WTC11 (cell line): ENCODE measurements at regions not wholly inside any gene's neighbourhood (a gene's known extent, or its start where the extent isn't known, plus 50 kb on each side); places are given as distances from the start of the nearest gene placed in this dataset.

Experiments
- CREB1 ChIP-seq: sonication (generic); formaldehyde crosslinking; IDR thresholded peaks from 2 replicates; pipeline ENCODE4 v1.8.0; 2023; ENCODE audit warnings: mild to moderate bottlenecking, missing genetic modification reagents
- FOXP4 ChIP-seq: sonication (generic); formaldehyde crosslinking; IDR thresholded peaks from 2 replicates; pipeline ENCODE4 v1.8.0; 2022; ENCODE audit warnings: mild to moderate bottlenecking, missing genetic modification reagents
- JUN ChIP-seq: sonication (generic); formaldehyde crosslinking; IDR thresholded peaks from 2 replicates; pipeline ENCODE4 v1.8.0; 2023; ENCODE audit warnings: mild to moderate bottlenecking, missing genetic modification reagents
- NR1H2 ChIP-seq: sonication (generic); formaldehyde crosslinking; IDR thresholded peaks from 2 replicates; pipeline ENCODE4 v1.9.0; 2021; ENCODE audit warnings: mild to moderate bottlenecking, moderate library complexity, missing genetic modification reagents
- PRRX2 ChIP-seq: fragments of 250-450 bp; sonication (Bioruptor Pico); IDR thresholded peaks from 2 replicates; pipeline ENCODE4 v1.8.0; 2021; ENCODE audit warnings: mild to moderate bottlenecking
- TEAD4 ChIP-seq: sonication (generic); formaldehyde crosslinking; IDR thresholded peaks from 2 replicates; pipeline ENCODE4 v1.8.0; 2022; ENCODE audit warnings: mild to moderate bottlenecking, missing genetic modification reagents
- ZNF121 ChIP-seq: sonication (generic); formaldehyde crosslinking; IDR thresholded peaks from 2 replicates; pipeline ENCODE4 v1.8.0; 2023; ENCODE audit warnings: missing genetic modification reagents
- TF ChIP-seq, protein P1 (sequence below): fragments of 200-600 bp; IDR thresholded peaks from 2 replicates; pipeline ENCODE4 v1.8.0; 2022; ENCODE audit warnings: antibody characterized with exemption
- TF ChIP-seq, protein P2 (sequence below): sonication (generic); formaldehyde crosslinking; IDR thresholded peaks from 2 replicates; pipeline ENCODE4 v1.8.1; 2022; ENCODE audit warnings: missing genetic modification reagents, borderline replicate concordance

DNA sequence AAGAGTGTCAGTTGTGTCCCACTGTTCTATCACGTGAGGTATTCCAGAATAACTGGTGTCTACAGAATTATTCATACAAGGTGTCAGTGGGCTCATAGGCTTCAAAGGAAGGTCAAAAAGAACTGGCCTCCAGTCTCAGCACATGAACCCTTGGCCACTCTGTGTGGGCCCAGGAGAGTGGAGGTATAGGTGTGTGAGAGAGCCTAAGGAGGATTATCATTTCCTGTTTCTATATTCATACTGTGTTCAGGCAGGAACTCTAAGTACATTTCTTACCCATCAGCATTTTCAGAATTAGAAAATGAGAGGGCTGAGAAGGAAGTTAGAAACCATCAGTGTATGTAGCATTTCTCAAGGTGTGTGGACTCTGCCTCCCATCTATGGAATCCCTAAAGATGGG lies 87.0 kb downstream of the BTG1 start:
- TF ChIP-seq FOXP4 (no peak), NR1H2 (no peak), TEAD4 (CRISPR knock-in tag) (no peak), PRRX2 (CRISPR knock-in tag) (no peak), ZNF121 (CRISPR knock-in tag) (no peak), CREB1 (CRISPR knock-in tag) (no peak), JUN (CRISPR knock-in tag) (no peak)
- TF ChIP-seq, protein P1, sequence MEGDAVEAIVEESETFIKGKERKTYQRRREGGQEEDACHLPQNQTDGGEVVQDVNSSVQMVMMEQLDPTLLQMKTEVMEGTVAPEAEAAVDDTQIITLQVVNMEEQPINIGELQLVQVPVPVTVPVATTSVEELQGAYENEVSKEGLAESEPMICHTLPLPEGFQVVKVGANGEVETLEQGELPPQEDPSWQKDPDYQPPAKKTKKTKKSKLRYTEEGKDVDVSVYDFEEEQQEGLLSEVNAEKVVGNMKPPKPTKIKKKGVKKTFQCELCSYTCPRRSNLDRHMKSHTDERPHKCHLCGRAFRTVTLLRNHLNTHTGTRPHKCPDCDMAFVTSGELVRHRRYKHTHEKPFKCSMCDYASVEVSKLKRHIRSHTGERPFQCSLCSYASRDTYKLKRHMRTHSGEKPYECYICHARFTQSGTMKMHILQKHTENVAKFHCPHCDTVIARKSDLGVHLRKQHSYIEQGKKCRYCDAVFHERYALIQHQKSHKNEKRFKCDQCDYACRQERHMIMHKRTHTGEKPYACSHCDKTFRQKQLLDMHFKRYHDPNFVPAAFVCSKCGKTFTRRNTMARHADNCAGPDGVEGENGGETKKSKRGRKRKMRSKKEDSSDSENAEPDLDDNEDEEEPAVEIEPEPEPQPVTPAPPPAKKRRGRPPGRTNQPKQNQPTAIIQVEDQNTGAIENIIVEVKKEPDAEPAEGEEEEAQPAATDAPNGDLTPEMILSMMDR = no peak
- TF ChIP-seq, protein P2, sequence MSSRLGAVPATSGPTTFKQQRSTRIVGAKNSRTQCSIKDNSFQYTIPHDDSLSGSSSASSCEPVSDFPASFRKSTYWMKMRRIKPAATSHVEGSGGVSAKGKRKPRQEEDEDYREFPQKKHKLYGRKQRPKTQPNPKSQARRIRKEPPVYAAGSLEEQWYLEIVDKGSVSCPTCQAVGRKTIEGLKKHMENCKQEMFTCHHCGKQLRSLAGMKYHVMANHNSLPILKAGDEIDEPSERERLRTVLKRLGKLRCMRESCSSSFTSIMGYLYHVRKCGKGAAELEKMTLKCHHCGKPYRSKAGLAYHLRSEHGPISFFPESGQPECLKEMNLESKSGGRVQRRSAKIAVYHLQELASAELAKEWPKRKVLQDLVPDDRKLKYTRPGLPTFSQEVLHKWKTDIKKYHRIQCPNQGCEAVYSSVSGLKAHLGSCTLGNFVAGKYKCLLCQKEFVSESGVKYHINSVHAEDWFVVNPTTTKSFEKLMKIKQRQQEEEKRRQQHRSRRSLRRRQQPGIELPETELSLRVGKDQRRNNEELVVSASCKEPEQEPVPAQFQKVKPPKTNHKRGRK (CRISPR knock-in tag) = no peak
